ENCODE measurements at regions not wholly inside any gene's neighbourhood (a gene's known extent, or its start where the extent isn't known, plus 50 kb on each side); places are given as distances from the start of the nearest gene placed in this dataset.

- H2AFZ ChIP-seq (ENCODE audit: low read depth, low read length): no peak overlapping the region
- no peaks in the 10 kb centered on the region for H3K4me1 ChIP-seq (ENCODE audit: control insufficient read depth, extremely low read depth, insufficient read depth, low read length)
- ChIA-PET POLR2A (no interaction called here), CTCF (no interaction called here)
- FAIRE-seq (no peak), DNase-seq (ENCODE audit: low read depth, low spot score) (no peak)
- H3K27me3 ChIP-seq (ENCODE audit: control insufficient read depth in 2 of 2, insufficient read depth in 2 of 2, low read length in 2 of 2): no peaks in the 10 kb centered on the region
- no peak overlapping the region for H3K27ac ChIP-seq (ENCODE audit: insufficient read depth, low read depth, low read length)
- dilution Hi-C loops (cut with MboI; ENCODE audit: extremely low pct_ligation_motif_present, low sequenced_read_pairs) (no loop called here), intact Hi-C loops (cut with micrococcal nuclease) (no loop called here)
- no peaks in the 10 kb centered on the region for H3K9me3 ChIP-seq (replicated peaks; ENCODE audit: control insufficient read depth, insufficient read depth, low read length)
- BruUV-seq (replicated peaks): no TSS peak
- no peak overlapping the region for H3K9ac ChIP-seq (replicated peaks; ENCODE audit: extremely low read depth, insufficient read depth, low read length)
- H3K79me2 ChIP-seq (ENCODE audit: control insufficient read depth, insufficient read depth, low read length): no peaks in the 10 kb centered on the region
- H3K4me3 ChIP-seq (replicated peaks in 1 of 3; ENCODE audit: insufficient read depth in 1 of 3, low read depth in 1 of 3, low read length in 3 of 3): no peak overlapping the region
- no peaks in the 10 kb centered on the region for H3K9me1 ChIP-seq (replicated peaks; ENCODE audit: control insufficient read depth, extremely low read depth, insufficient read depth, low read length)
- no peaks in the 10 kb centered on the region for H3K36me3 ChIP-seq (ENCODE audit: control insufficient read depth in 2 of 2, extremely low read depth in 1 of 2, insufficient read depth in 2 of 2, low read length in 2 of 2)
- H4K20me1 ChIP-seq (replicated peaks; ENCODE audit: control insufficient read depth, extremely low read depth, insufficient read depth, low read length): no peaks in the 10 kb centered on the region
- no peak for TF ChIP-seq POLR2AphosphoS5 (IDR thresholded peaks at IDR 0.05; ENCODE audit: insufficient read depth, low read depth, low read length)
- TF ChIP-seq MYC (IDR thresholded peaks at IDR 0.05; ENCODE audit: low read depth, low read length): no peak
- no peak overlapping the region for H3K4me2 ChIP-seq (ENCODE audit: insufficient read depth, low read length)
These were observed 244.5 kb downstream of the MEIS1 start for GRCh38 chr2:66679442-66679841.

GRCh38 chr2:66682476-66682875, 247.6 kb downstream of the MEIS1 start:
- DNase-seq (ENCODE audit: low read depth, low spot score): no peak
- no peak overlapping the region for H3K4me2 ChIP-seq (ENCODE audit: insufficient read depth, low read length)
- no peaks in the 10 kb centered on the region for H3K79me2 ChIP-seq (ENCODE audit: control insufficient read depth, insufficient read depth, low read length)
- H3K9me3 ChIP-seq (replicated peaks; ENCODE audit: control insufficient read depth, insufficient read depth, low read length): no peaks in the 10 kb centered on the region
- no peaks in the 10 kb centered on the region for H3K9me1 ChIP-seq (replicated peaks; ENCODE audit: control insufficient read depth, extremely low read depth, insufficient read depth, low read length)
- no peak overlapping the region for H3K9ac ChIP-seq (replicated peaks; ENCODE audit: extremely low read depth, insufficient read depth, low read length)
- no peak overlapping the region for H3K27ac ChIP-seq (ENCODE audit: insufficient read depth, low read depth, low read length)
- dilution Hi-C loops (cut with MboI; ENCODE audit: extremely low pct_ligation_motif_present, low sequenced_read_pairs): no loop called here
- TF ChIP-seq JUN (IDR thresholded peaks at IDR 0.05; ENCODE audit: borderline replicate concordance, insufficient read depth, insufficient read length, low read depth) (no peak), FOS (IDR thresholded peaks at IDR 0.05; ENCODE audit: borderline replicate concordance, insufficient read depth, low read length) (no peak), CTCF (IDR thresholded peaks at IDR 0.05; ENCODE audit: extremely low read depth in 1 of 2, insufficient read depth in 1 of 2, low read depth in 1 of 2, low read length in 2 of 2) (no peak), EZH2 (IDR thresholded peaks at IDR 0.05; ENCODE audit: borderline replicate concordance, low read depth, low read length, severe bottlenecking) (no peak), MYC (IDR thresholded peaks at IDR 0.05; ENCODE audit: low read depth, low read length) (no peak), POLR2AphosphoS5 (IDR thresholded peaks at IDR 0.05; ENCODE audit: insufficient read depth, low read depth, low read length) (no peak), GATA2 (IDR thresholded peaks at IDR 0.05; ENCODE audit: insufficient read depth, insufficient read length, low read depth, low read length) (no peak), POLR2A (IDR thresholded peaks at IDR 0.05; ENCODE audit: low read depth, low read length) (no peak)
- TF ChIP-seq, protein P1, sequence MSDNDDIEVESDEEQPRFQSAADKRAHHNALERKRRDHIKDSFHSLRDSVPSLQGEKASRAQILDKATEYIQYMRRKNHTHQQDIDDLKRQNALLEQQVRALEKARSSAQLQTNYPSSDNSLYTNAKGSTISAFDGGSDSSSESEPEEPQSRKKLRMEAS (IDR thresholded peaks at IDR 0.05; ENCODE audit: insufficient read depth, insufficient read length): no peak
- POLR2A ChIA-PET: no interaction called here
- H3K4me1 ChIP-seq (ENCODE audit: control insufficient read depth, extremely low read depth, insufficient read depth, low read length): no peaks in the 10 kb centered on the region
- no peaks in the 10 kb centered on the region for H4K20me1 ChIP-seq (replicated peaks; ENCODE audit: control insufficient read depth, extremely low read depth, insufficient read depth, low read length)
- intact Hi-C loops (cut with micrococcal nuclease): no loop called here
- H2AFZ ChIP-seq (ENCODE audit: low read depth, low read length): no peak overlapping the region
- no TSS peak for BruUV-seq (replicated peaks)
- no peak overlapping the region for H3K4me3 ChIP-seq (replicated peaks in 1 of 3; ENCODE audit: insufficient read depth in 1 of 3, low read depth in 1 of 3, low read length in 3 of 3)
- H3K36me3 ChIP-seq (ENCODE audit: control insufficient read depth in 2 of 2, extremely low read depth in 1 of 2, insufficient read depth in 2 of 2, low read length in 2 of 2): no peaks in the 10 kb centered on the region
- no peak for FAIRE-seq
- CTCF ChIA-PET: no interaction called here
- no peaks in the 10 kb centered on the region for H3K27me3 ChIP-seq (ENCODE audit: control insufficient read depth in 2 of 2, insufficient read depth in 2 of 2, low read length in 2 of 2)

Measured in endothelial cell of umbilical vein (primary cell).